ENCODE measurements at regions not wholly inside any gene's neighbourhood (a gene's known extent, or its start where the extent isn't known, plus 50 kb on each side); places are given as distances from the start of the nearest gene placed in this dataset.

GRCh38 chr1:38134294-38134755, 87.7 kb upstream of the POU3F1 start:
- no peak for TF ChIP-seq CTCF (IDR thresholded peaks at IDR 0.05; ENCODE audit: insufficient read depth, low read length, missing control alignments)
- ChIA-PET POLR2A (no interaction called here), CTCF (no interaction called here)
- no peak overlapping the region for H3K4me3 ChIP-seq (ENCODE audit: low read depth, low read length)
- no peak for DNase-seq (ENCODE audit: low read depth, low spot score)

GRCh38 chr1:38133756-38134155, 87.2 kb upstream of the POU3F1 start:
- ChIA-PET POLR2A (no interaction called here), CTCF (interaction anchor here (1.2 kb wide), 1 partner anchor 11 kb away, joined by 4 read pairs; no protein-coding TSS in a partner anchor)
- TF ChIP-seq CTCF (IDR thresholded peaks at IDR 0.05; ENCODE audit: insufficient read depth, low read length, missing control alignments), result no peak
- no peak for DNase-seq (ENCODE audit: low read depth, low spot score)
- no peak overlapping the region for H3K4me3 ChIP-seq (ENCODE audit: low read depth, low read length)

GRCh38 chr1:38133304-38133703, 86.7 kb upstream of the POU3F1 start:
- POLR2A ChIA-PET, result no interaction called here
- no peak for TF ChIP-seq CTCF (IDR thresholded peaks at IDR 0.05; ENCODE audit: insufficient read depth, low read length, missing control alignments)
- CTCF ChIA-PET, result interaction anchor here (1.0 to 1.2 kb wide), 2 partner anchors 10 to 66 kb away, joined by 3 to 4 read pairs; no protein-coding TSS in a partner anchor
- H3K4me3 ChIP-seq (ENCODE audit: low read depth, low read length), result no peak overlapping the region
- DNase-seq (ENCODE audit: low read depth, low spot score), result no peak

- H3K4me3 ChIP-seq (ENCODE audit: low read depth, low read length), result no peak overlapping the region
- no peak for DNase-seq (ENCODE audit: low read depth, low spot score)
- POLR2A ChIA-PET, result no interaction called here
- no peak for TF ChIP-seq CTCF (IDR thresholded peaks at IDR 0.05; ENCODE audit: insufficient read depth, low read length, missing control alignments)
- CTCF ChIA-PET, result interaction anchor here (1.0 to 1.2 kb wide), 2 partner anchors 10 to 65 kb away, joined by 3 to 4 read pairs; no protein-coding TSS in a partner anchor
Observed at GRCh38 chr1:38132681-38133080, 86.1 kb upstream of the POU3F1 start.

GRCh38 chr1:38131024-38131585, 84.5 kb upstream of the POU3F1 start:
- no peak for TF ChIP-seq CTCF (IDR thresholded peaks at IDR 0.05; ENCODE audit: insufficient read depth, low read length, missing control alignments)
- CTCF ChIA-PET, result interaction anchor here (1.0 to 1.2 kb wide), 2 partner anchors 8 to 10 kb away, joined by 3 to 10 read pairs; no protein-coding TSS in a partner anchor

GRCh38 chr1:38129971-38130370, 83.4 kb upstream of the POU3F1 start:
- POLR2A ChIA-PET, result interaction anchor here (1.5 kb wide), 1 partner anchor 8 kb away, joined by 4 read pairs; no protein-coding TSS in a partner anchor
- no peak for TF ChIP-seq CTCF (IDR thresholded peaks at IDR 0.05; ENCODE audit: insufficient read depth, low read length, missing control alignments)
- CTCF ChIA-PET, result interaction anchor here (1.0 to 1.2 kb wide), 2 partner anchors 9 kb away, joined by 3 to 10 read pairs; no protein-coding TSS in a partner anchor
- DNase-seq (ENCODE audit: low read depth, low spot score), result no peak
- no peak overlapping the region for H3K4me3 ChIP-seq (ENCODE audit: low read depth, low read length)

More at GRCh38 chr1:38131024-38131585, 84.5 kb upstream of the POU3F1 start:
- POLR2A ChIA-PET, result interaction anchor here (1.5 kb wide), 1 partner anchor 7 kb away, joined by 4 read pairs; no protein-coding TSS in a partner anchor
- H3K4me3 ChIP-seq (ENCODE audit: low read depth, low read length), result no peak overlapping the region
- no peak for DNase-seq (ENCODE audit: low read depth, low spot score)
